Subcutaneous abdominal adipose tissue (tissue), 5 donors: ENCODE measurements at regions not wholly inside any gene's neighbourhood (a gene's known extent, or its start where the extent isn't known, plus 50 kb on each side); places are given as distances from the start of the nearest gene placed in this dataset.

Source experiments
- H3K27ac ChIP-seq: one replicate; pipeline ENCODE4 v1.7.0; 2013; ENCODE audit warnings: low read depth, mild to moderate bottlenecking, inconsistent platforms, low read length, moderate library complexity
- H3K27me3 ChIP-seq, 5 donors: one replicate each; pipeline ENCODE4 v1.7.0; 2013; ENCODE audit warnings: low read length in 5 of 5, inconsistent platforms in 1 of 5; ENCODE audit not compliant: control insufficient read depth in 5 of 5, insufficient read depth in 4 of 5
- H3K36me3 ChIP-seq, 5 donors: one replicate each; pipeline ENCODE4 v1.7.0; 2013; ENCODE audit warnings: low read length in 5 of 5; ENCODE audit not compliant: control insufficient read depth in 5 of 5, insufficient read depth in 5 of 5
- H3K4me1 ChIP-seq, 5 donors: one replicate each; pipeline ENCODE4 v1.7.0; 2013; ENCODE audit warnings: low read length in 5 of 5, mild to moderate bottlenecking in 3 of 5, moderate library complexity in 1 of 5; ENCODE audit not compliant: control insufficient read depth in 5 of 5, insufficient read depth in 5 of 5
- H3K4me3 ChIP-seq, 5 donors: one replicate each; pipeline ENCODE4 v1.7.0; 2013; ENCODE audit warnings: low read length in 5 of 5, low read depth in 1 of 5
- H3K9ac ChIP-seq, 5 donors: one replicate each; pipeline ENCODE4 v1.7.0; 2013; ENCODE audit warnings: low read length in 5 of 5, mild to moderate bottlenecking in 4 of 5, moderate library complexity in 3 of 5
- H3K9me3 ChIP-seq, 5 donors: one replicate each; pipeline ENCODE4 v1.7.0; 2013; ENCODE audit warnings: low read length in 5 of 5; ENCODE audit not compliant: control insufficient read depth in 5 of 5
- donor health status: healthy.
- donor health status: healthy.
- donor health status: healthy.
- donor health status: healthy.
- donor health status: healthy.

DNA sequence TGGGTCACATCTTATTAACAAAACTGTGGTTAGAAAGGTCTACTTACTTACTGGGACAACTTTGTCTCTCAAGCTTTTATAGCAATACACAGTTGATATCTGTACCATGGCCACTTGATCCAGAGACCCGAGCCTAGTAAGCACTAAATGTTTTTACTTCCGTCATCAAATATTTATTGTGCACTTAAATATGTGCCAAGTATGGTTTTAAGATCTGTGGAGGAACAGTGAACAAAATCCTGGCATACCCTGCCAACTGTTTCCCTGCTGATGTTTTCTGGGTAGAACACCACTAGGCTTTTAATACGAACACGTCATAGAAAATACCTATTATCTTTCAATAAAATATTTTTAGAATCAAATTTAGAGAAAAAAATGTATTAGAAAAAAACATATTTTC, 574.8 kb downstream of the HACE1 start:
- Histone ChIP-seq H3K4me3 (no peak overlapping the region), H3K27ac (no peak overlapping the region), H3K4me1 (peaks cover 0 to 6% (median 0%) of the 10 kb centered on the region in 5 donors), H3K36me3 (no peaks in the 10 kb centered on the region), H3K9ac (no peak overlapping the region), H3K27me3 (no peaks in the 10 kb centered on the region), H3K9me3 (no peaks in the 10 kb centered on the region)

DNA sequence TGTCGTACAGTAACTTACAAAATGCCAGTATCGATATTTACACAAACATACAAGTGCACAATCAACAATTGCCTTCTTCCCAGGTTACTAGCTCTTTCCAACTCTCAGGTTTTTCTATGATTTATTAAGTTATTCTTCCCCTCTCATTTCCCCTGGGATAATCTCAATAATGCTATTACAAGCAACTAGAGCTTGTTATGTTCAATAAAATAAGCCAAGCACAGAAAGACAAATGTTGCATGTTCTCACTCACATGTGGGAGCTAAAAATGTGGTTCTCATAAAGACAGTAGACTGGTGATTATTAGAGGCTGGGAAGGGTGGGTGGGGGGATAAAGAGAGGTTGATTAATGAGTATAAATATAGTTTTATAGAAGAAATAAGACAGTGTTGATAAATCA, 577.1 kb downstream of the HACE1 start:
- H3K36me3 ChIP-seq, result no peaks in the 10 kb centered on the region

GRCh38 chr6:104281370-104281769, 578.3 kb downstream of the HACE1 start:
- H3K4me3 ChIP-seq, result no peak overlapping the region
- H3K9me3 ChIP-seq, result peaks cover 0 to 4% (median 3%) of the 10 kb centered on the region in 5 donors
- no peak overlapping the region for H3K27ac ChIP-seq
- no peaks in the 10 kb centered on the region for H3K36me3 ChIP-seq
- H3K9ac ChIP-seq, result no peak overlapping the region
- peaks cover 0 to under 1% (median 0%) of the 10 kb centered on the region in 5 donors for H3K4me1 ChIP-seq
- no peaks in the 10 kb centered on the region for H3K27me3 ChIP-seq

More for the DNA sequence above, 577.1 kb downstream of the HACE1 start:
- H3K27ac ChIP-seq, result no peak overlapping the region
- H3K4me1 ChIP-seq, result peaks cover 0 to 6% (median 0%) of the 10 kb centered on the region in 5 donors
- no peaks in the 10 kb centered on the region for H3K27me3 ChIP-seq
- H3K4me3 ChIP-seq, result no peak overlapping the region
- peaks cover 0 to 3% (median 0%) of the 10 kb centered on the region in 5 donors for H3K9me3 ChIP-seq
- H3K9ac ChIP-seq, result no peak overlapping the region

DNA sequence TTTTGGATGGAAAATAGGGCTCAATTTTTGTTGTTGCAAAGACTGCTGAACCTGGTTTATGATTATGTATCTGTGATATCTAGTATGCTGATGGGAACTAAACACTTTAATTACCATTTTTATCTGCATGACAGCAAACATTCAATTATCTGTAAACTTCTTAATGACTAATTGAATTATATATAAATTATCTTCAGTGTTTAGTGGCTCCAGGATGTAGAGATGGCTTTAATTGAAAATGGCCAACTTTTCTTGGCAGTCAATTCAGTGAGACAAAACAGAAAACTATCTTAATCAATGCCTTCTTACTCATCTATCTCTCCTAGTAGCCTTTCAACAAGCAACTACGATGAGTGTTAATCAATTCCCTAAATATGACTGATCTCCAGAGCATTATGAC, 591.3 kb downstream of the HACE1 start:
- Histone ChIP-seq H3K27me3 (no peaks in the 10 kb centered on the region), H3K4me1 (no peaks in the 10 kb centered on the region), H3K4me3 (no peak overlapping the region), H3K27ac (no peak overlapping the region), H3K9me3 (no peaks in the 10 kb centered on the region), H3K36me3 (no peaks in the 10 kb centered on the region), H3K9ac (no peak overlapping the region)

- no peaks in the 10 kb centered on the region for H3K36me3 ChIP-seq
- no peaks in the 10 kb centered on the region for H3K9me3 ChIP-seq
- no peak overlapping the region for H3K27ac ChIP-seq
- no peaks in the 10 kb centered on the region for H3K4me1 ChIP-seq
- no peak overlapping the region for H3K4me3 ChIP-seq
- no peak overlapping the region for H3K9ac ChIP-seq
- no peaks in the 10 kb centered on the region for H3K27me3 ChIP-seq
Observed at GRCh38 chr6:104266922-104267321, 592.8 kb downstream of the HACE1 start.

DNA sequence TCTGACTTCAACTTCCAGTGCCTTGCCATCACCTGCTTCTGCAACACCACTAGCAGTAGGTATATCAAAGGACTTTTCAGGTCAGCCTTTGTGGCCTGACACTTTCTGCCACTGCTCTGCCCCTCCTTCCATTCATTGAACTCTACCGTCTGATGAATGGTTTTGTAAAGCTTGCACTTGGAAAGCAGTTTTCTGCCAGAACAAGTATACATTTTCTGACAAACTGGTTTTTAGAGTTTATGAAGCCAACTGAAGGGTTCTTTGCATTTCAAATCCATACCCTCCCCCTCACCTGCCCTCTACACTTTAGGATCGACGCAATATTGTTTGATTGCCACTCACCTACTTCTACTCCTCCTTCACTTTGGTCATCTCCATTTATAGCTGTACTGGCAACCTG, 603.1 kb downstream of the HACE1 start:
- Histone ChIP-seq H3K27ac (no peak overlapping the region), H3K36me3 (no peaks in the 10 kb centered on the region), H3K9me3 (no peaks in the 10 kb centered on the region), H3K9ac (no peak overlapping the region), H3K4me1 (no peaks in the 10 kb centered on the region), H3K4me3 (no peak overlapping the region), H3K27me3 (no peaks in the 10 kb centered on the region)

DNA sequence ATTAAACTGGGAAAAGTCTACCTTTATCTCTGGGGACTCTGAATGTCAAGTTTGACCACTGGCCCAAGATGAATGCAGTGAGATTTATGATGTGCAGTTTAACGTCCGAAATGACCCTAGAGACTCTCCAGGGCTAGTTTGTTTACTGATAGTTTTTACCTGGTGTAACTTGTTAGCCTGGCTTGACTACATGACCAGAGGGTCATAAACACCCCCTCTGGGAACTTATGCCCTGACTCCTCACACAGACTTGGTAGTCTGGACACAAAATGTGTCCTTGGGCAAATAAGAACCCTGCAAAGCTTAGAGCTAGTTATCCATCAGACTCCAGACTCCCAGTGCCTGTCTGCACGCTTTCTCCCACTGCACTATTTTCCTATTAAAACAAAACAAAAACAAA, 606.5 kb downstream of the HACE1 start:
- Histone ChIP-seq H3K9ac (no peak overlapping the region), H3K4me3 (no peak overlapping the region), H3K9me3 (no peaks in the 10 kb centered on the region), H3K27ac (no peak overlapping the region), H3K36me3 (no peaks in the 10 kb centered on the region), H3K27me3 (no peaks in the 10 kb centered on the region), H3K4me1 (no peaks in the 10 kb centered on the region)

GRCh38 chr6:104252276-104252675, 607.4 kb downstream of the HACE1 start:
- H3K9ac ChIP-seq, result no peak overlapping the region
- no peak overlapping the region for H3K4me3 ChIP-seq
- no peaks in the 10 kb centered on the region for H3K36me3 ChIP-seq
- H3K27me3 ChIP-seq, result no peaks in the 10 kb centered on the region
- H3K27ac ChIP-seq, result no peak overlapping the region
- no peaks in the 10 kb centered on the region for H3K4me1 ChIP-seq
- no peaks in the 10 kb centered on the region for H3K9me3 ChIP-seq

DNA sequence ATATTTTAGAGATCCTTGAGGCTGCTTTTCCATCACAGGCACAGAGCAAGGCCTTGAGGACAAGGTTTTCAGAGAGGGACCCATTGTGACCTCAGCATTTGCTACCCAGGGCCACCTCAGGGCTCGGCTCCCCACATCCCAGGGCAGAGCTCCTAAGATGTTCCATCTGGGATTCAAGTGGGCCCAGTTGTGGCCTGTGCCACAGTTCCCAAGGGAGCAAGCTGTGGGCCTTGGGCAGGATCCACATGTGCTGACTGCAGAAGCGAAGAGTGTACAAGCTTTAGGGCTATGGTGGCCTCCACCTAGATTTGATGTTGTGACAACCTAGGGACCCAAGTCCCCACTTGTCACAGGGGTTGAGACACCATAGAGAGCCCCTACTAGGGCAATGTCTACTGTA, 608.1 kb downstream of the HACE1 start:
- H3K9ac ChIP-seq, result no peak overlapping the region
- no peak overlapping the region for H3K27ac ChIP-seq
- H3K4me3 ChIP-seq, result no peak overlapping the region
- H3K27me3 ChIP-seq, result no peaks in the 10 kb centered on the region
- no peaks in the 10 kb centered on the region for H3K4me1 ChIP-seq
- H3K36me3 ChIP-seq, result no peaks in the 10 kb centered on the region
- no peaks in the 10 kb centered on the region for H3K9me3 ChIP-seq

DNA sequence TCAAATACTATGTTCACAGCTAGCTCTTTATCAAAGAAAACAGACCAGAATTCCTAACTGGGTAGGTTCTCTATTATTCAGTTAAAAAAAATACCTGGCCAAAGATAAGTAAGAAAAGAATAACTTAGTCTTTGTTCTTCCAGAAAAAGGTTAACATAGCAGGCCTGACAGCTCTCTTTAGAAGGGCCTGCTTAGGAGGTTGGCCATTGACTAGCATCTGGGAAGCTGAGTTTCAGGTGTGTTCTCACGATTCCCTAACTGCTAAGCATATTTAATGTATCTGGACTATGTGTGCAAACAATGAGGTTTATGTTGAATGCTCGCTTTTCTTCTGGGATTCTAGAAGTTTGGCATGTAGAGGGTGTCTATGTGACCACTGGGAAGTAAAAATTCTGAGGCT, 618.9 kb downstream of the HACE1 start:
- H3K9ac ChIP-seq, result no peak overlapping the region
- H3K27me3 ChIP-seq, result no peaks in the 10 kb centered on the region
- no peaks in the 10 kb centered on the region for H3K36me3 ChIP-seq

GRCh38 chr6:104239971-104240370, 619.7 kb downstream of the HACE1 start:
- no peak overlapping the region for H3K4me3 ChIP-seq
- no peaks in the 10 kb centered on the region for H3K4me1 ChIP-seq
- H3K27me3 ChIP-seq, result no peaks in the 10 kb centered on the region
- no peaks in the 10 kb centered on the region for H3K9me3 ChIP-seq
- no peaks in the 10 kb centered on the region for H3K36me3 ChIP-seq
- H3K9ac ChIP-seq, result no peak overlapping the region
- H3K27ac ChIP-seq, result no peak overlapping the region

More for the DNA sequence above, 618.9 kb downstream of the HACE1 start:
- no peak overlapping the region for H3K4me3 ChIP-seq
- H3K9me3 ChIP-seq, result no peaks in the 10 kb centered on the region
- no peaks in the 10 kb centered on the region for H3K4me1 ChIP-seq
- no peak overlapping the region for H3K27ac ChIP-seq
